WTC11 (cell line): ENCODE measurements at regions not wholly inside any gene's neighbourhood (a gene's known extent, or its start where the extent isn't known, plus 50 kb on each side); places are given as distances from the start of the nearest gene placed in this dataset.

Source experiments
- ATAC-seq: fragments of 200-7000 bp; cut with Tn5 transposase; 2 replicates; pipeline ENCODE4 v1.10.0; 2021; ENCODE audit warnings: mild to moderate bottlenecking, moderate library complexity
- CTCF ChIA-PET: fragments of 300-600 bp; sonication (Branson Sonifier 250); formaldehyde crosslinking; loops from one replicate; lab custom pipeline; 2021; ENCODE audit warnings: antibody characterized with exemption; lab: Charles Lee
- POLR2A ChIA-PET: fragments of 350-600 bp; sonication (Branson Sonifier 250); formaldehyde crosslinking; loops from one replicate; lab custom pipeline; 2021; ENCODE audit warnings: antibody characterized with exemption; lab: Charles Lee
- DNase-seq: peaks from one replicate; pipeline ENCODE4 v3.0.0; 2021; ENCODE audit warnings: low spot score
- H3K27ac Mint-ChIP-seq: 2 replicates; pipeline ENCODE4 v1.8.0; 2021; ENCODE audit warnings: mixed read lengths
- H3K27me3 Mint-ChIP-seq: 2 replicates; pipeline ENCODE4 v1.8.0; 2021; ENCODE audit warnings: low read depth, mild to moderate bottlenecking, moderate library complexity, mixed read lengths
- H3K36me3 Mint-ChIP-seq: 2 replicates; pipeline ENCODE4 v1.8.0; 2021; ENCODE audit warnings: mixed read lengths
- H3K4me1 Mint-ChIP-seq: 2 replicates; pipeline ENCODE4 v1.8.0; 2022; ENCODE audit warnings: mixed read lengths
- H3K4me3 Mint-ChIP-seq: 2 replicates; pipeline ENCODE4 v1.8.0; 2021; ENCODE audit warnings: mild to moderate bottlenecking, moderate library complexity, mixed read lengths
- H3K9me3 Mint-ChIP-seq: 2 replicates; pipeline ENCODE4 v1.8.0; 2021; ENCODE audit warnings: mixed read lengths
- ATF6 ChIP-seq: sonication (generic); formaldehyde crosslinking; IDR thresholded peaks from 2 replicates; pipeline ENCODE4 v1.8.1; 2023; ENCODE audit warnings: mild to moderate bottlenecking, missing genetic modification reagents
- CTCF ChIP-seq: fragments of 200-600 bp; IDR thresholded peaks from 2 replicates; pipeline ENCODE4 v1.8.0; 2022; ENCODE audit warnings: antibody characterized with exemption
- E2F4 ChIP-seq: sonication (generic); formaldehyde crosslinking; IDR thresholded peaks from 2 replicates; pipeline ENCODE4 v1.8.1; 2022; ENCODE audit warnings: low read depth, mild to moderate bottlenecking, moderate library complexity, missing genetic modification reagents, borderline replicate concordance
- FOXJ3 ChIP-seq: sonication (generic); formaldehyde crosslinking; IDR thresholded peaks from 2 replicates; pipeline ENCODE4 v1.9.0; 2021; ENCODE audit warnings: missing genetic modification reagents, mild to moderate bottlenecking, borderline replicate concordance
- GABPB1 ChIP-seq: sonication (generic); formaldehyde crosslinking; IDR thresholded peaks from 2 replicates; pipeline ENCODE4 v1.8.1; 2023; ENCODE audit warnings: mild to moderate bottlenecking, missing genetic modification reagents
- HMGA2 ChIP-seq: fragments of 250-450 bp; sonication (Bioruptor Pico); IDR thresholded peaks from 2 replicates; pipeline ENCODE4 v1.4.0; 2021; ENCODE audit warnings: mild to moderate bottlenecking, moderate library complexity
- IRF2 ChIP-seq: sonication (generic); formaldehyde crosslinking; IDR thresholded peaks from 2 replicates; pipeline ENCODE4 v1.8.0; 2022; ENCODE audit warnings: low read depth, missing genetic modification reagents, borderline replicate concordance
- JUN ChIP-seq: sonication (generic); formaldehyde crosslinking; IDR thresholded peaks from 2 replicates; pipeline ENCODE4 v1.8.0; 2023; ENCODE audit warnings: mild to moderate bottlenecking, missing genetic modification reagents
- MLX ChIP-seq: sonication (generic); formaldehyde crosslinking; IDR thresholded peaks from 2 replicates; pipeline ENCODE4 v1.8.1; 2023; ENCODE audit warnings: mild to moderate bottlenecking, missing genetic modification reagents, moderate library complexity
- NFATC4 ChIP-seq: fragments of 250-450 bp; sonication (Bioruptor Pico); IDR thresholded peaks from 2 replicates; pipeline ENCODE4 v1.9.0; 2021; ENCODE audit warnings: mild to moderate bottlenecking
- NR3C1 ChIP-seq: sonication (generic); formaldehyde crosslinking; conservative IDR thresholded peaks from 2 replicates; pipeline ENCODE4 v1.8.1; 2023; ENCODE audit warnings: low read depth, mild to moderate bottlenecking, missing genetic modification reagents
- TEAD1 ChIP-seq: sonication (generic); formaldehyde crosslinking; IDR thresholded peaks from 2 replicates; pipeline ENCODE4 v1.8.0; 2022; ENCODE audit warnings: mild to moderate bottlenecking, missing genetic modification reagents
- TP53 ChIP-seq: sonication (generic); formaldehyde crosslinking; IDR thresholded peaks from 2 replicates; pipeline ENCODE4 v1.8.1; 2023; ENCODE audit warnings: mild to moderate bottlenecking, missing genetic modification reagents
- ZBTB21 ChIP-seq: sonication (generic); formaldehyde crosslinking; IDR thresholded peaks from 2 replicates; pipeline ENCODE4 v1.8.1; 2023; ENCODE audit warnings: mild to moderate bottlenecking, missing genetic modification reagents, borderline replicate concordance
- ZNF121 ChIP-seq: sonication (generic); formaldehyde crosslinking; IDR thresholded peaks from 2 replicates; pipeline ENCODE4 v1.8.0; 2023; ENCODE audit warnings: missing genetic modification reagents
- ZNF263 ChIP-seq: sonication (generic); formaldehyde crosslinking; IDR thresholded peaks from 2 replicates; pipeline ENCODE4 v1.8.1; 2022; ENCODE audit warnings: low read depth, mild to moderate bottlenecking, moderate library complexity, missing genetic modification reagents
- ZNF281 ChIP-seq: sonication (generic); formaldehyde crosslinking; IDR thresholded peaks from 2 replicates; pipeline ENCODE4 v1.8.0; 2023; ENCODE audit warnings: mild to moderate bottlenecking, missing genetic modification reagents

GRCh38 chr12:3964439-3964838 lies 91.2 kb upstream of the PARP11 start:
- Mint-ChIP-seq H3K4me3 (no peak overlapping the region), H3K36me3 (no peaks in the 10 kb centered on the region)
- peak; percentile 71 for DNase-seq
- POLR2A ChIA-PET, result no interaction called here
- TF ChIP-seq CTCF, result peak; percentile 11; the same call in 1 of the 2 replicates
- TF ChIP-seq ZNF281 (CRISPR knock-in tag), result no peak
- TF ChIP-seq, all 79 proteins: peak for 1
- no peak overlapping the region for H3K27ac Mint-ChIP-seq
- CTCF ChIA-PET, result interaction anchor here (0.6 to 4.0 kb wide), 47 partner anchors 9 to 359 kb away, joined by 3 to 43 read pairs (median 4); partner anchors contain the start of genes CCND2 and PARP11
- H3K27me3 Mint-ChIP-seq, result no peaks in the 10 kb centered on the region; the same call in 1 of the 2 replicates
- H3K9me3 Mint-ChIP-seq, result no peaks in the 10 kb centered on the region
- peaks cover 17% of the 10 kb centered on the region for H3K4me1 Mint-ChIP-seq
- peak; percentile 90 for ATAC-seq

GRCh38 chr12:3962631-3963483 lies 89.7 kb upstream of the PARP11 start:
- Mint-ChIP-seq H3K4me3 (no peak overlapping the region), H3K4me1 (peaks cover 17% of the 10 kb centered on the region), H3K36me3 (no peaks in the 10 kb centered on the region), H3K27ac (no peak overlapping the region), H3K9me3 (no peaks in the 10 kb centered on the region), H3K27me3 (no peaks in the 10 kb centered on the region)
- ATAC-seq, result peak; percentile 32; the same call in 1 of the 2 replicates
- POLR2A ChIA-PET, result interaction anchor here (0.6 kb wide), 1 partner anchor 285 kb away, joined by 4 read pairs; no protein-coding TSS in a partner anchor
- no peak for DNase-seq
- TF ChIP-seq NFATC4 (CRISPR knock-in tag) (no peak), GABPB1 (CRISPR knock-in tag) (no peak), E2F4 (CRISPR knock-in tag) (no peak), NR3C1 (CRISPR knock-in tag) (no peak), ZBTB21 (CRISPR knock-in tag) (no peak), HMGA2 (no peak), MLX (CRISPR knock-in tag) (no peak), TEAD1 (CRISPR knock-in tag) (no peak), ZNF121 (CRISPR knock-in tag) (no peak)
- CTCF ChIA-PET, result interaction anchor here (0.6 to 4.0 kb wide), 13 partner anchors 8 to 420 kb away, joined by 3 to 43 read pairs (median 3); no protein-coding TSS in a partner anchor

- Mint-ChIP-seq H3K4me1 (peaks cover 17% of the 10 kb centered on the region), H3K27ac (no peak overlapping the region), H3K36me3 (no peaks in the 10 kb centered on the region), H3K27me3 (no peaks in the 10 kb centered on the region), H3K9me3 (0 out of 2 replicates have a peak, but pooled peaks cover 3% of the 10 kb centered on the region), H3K4me3 (no peak overlapping the region)
- ATAC-seq (no peak), DNase-seq (no peak)
- POLR2A ChIA-PET, result no interaction called here
- CTCF ChIA-PET, result interaction anchor here (1.9 to 4.0 kb wide), 3 partner anchors 77 to 315 kb away, joined by 7 to 43 read pairs (median 21); no protein-coding TSS in a partner anchor
- TF ChIP-seq FOXJ3 (CRISPR knock-in tag) (no peak), ATF6 (no peak), JUN (CRISPR knock-in tag) (no peak), ZNF281 (CRISPR knock-in tag) (no peak), ZNF263 (CRISPR knock-in tag) (no peak), IRF2 (CRISPR knock-in tag) (no peak), TP53 (CRISPR knock-in tag) (no peak)
Observed at GRCh38 chr12:3961591-3961990, 88.4 kb upstream of the PARP11 start.
